NT2/D1 (cell line): ENCODE measurements at regions not wholly inside any gene's neighbourhood (a gene's known extent, or its start where the extent isn't known, plus 50 kb on each side); places are given as distances from the start of the nearest gene placed in this dataset.
"Not testable (repeated sequence)": the region's sequence is repeated elsewhere in the genome, so short reads cannot be mapped to it uniquely, and the experiment has no call there.

ENCODE experiments used
- DNase-seq: peaks from one replicate; pipeline ENCODE4 v3.0.0-alpha.2; 2011; ENCODE audit warnings: low read depth, low spot score
- H3K27me3 ChIP-seq: 2 replicates; pipeline ENCODE4 v1.6.0; 2011; ENCODE audit warnings: mild to moderate bottlenecking; ENCODE audit not compliant: insufficient read length, insufficient read depth
- H3K36me3 ChIP-seq: 2 replicates; pipeline ENCODE4 v1.6.1; 2011; ENCODE audit warnings: mild to moderate bottlenecking, low read length, mixed read lengths; ENCODE audit not compliant: insufficient read depth, insufficient read length
- H3K4me1 ChIP-seq: 2 replicates; pipeline ENCODE4 v1.5.1; 2011; ENCODE audit not compliant: insufficient read depth, insufficient read length
- H3K4me3 ChIP-seq: 2 replicates; pipeline ENCODE4 v1.5.1; 2011; ENCODE audit warnings: low read depth; ENCODE audit not compliant: insufficient read length
- H3K9ac ChIP-seq: 2 replicates; pipeline ENCODE4 v1.6.0; 2011; ENCODE audit warnings: low read depth; ENCODE audit not compliant: insufficient read length
- H3K9me3 ChIP-seq: 2 replicates; pipeline ENCODE4 v1.5.1; 2011; ENCODE audit warnings: mild to moderate bottlenecking, low read length; ENCODE audit not compliant: insufficient read depth
- SUZ12 ChIP-seq: IDR thresholded peaks from 2 replicates; pipeline ENCODE4 v1.6.1; 2011; ENCODE audit not compliant: insufficient read length, insufficient read depth; ENCODE audit errors: extremely low read depth
- YY1 ChIP-seq: IDR thresholded peaks from 2 replicates; pipeline ENCODE4 v1.6.1; 2011; ENCODE audit not compliant: insufficient read length, insufficient read depth
- ZNF274 ChIP-seq: IDR thresholded peaks from 2 replicates; pipeline ENCODE4 v1.6.1; 2011; ENCODE audit warnings: mild to moderate bottlenecking, low read depth, low read length

GRCh38 chr12:61232040-61232439 is 1028.2 kb upstream of the USP15 start:
- Histone ChIP-seq H3K4me1 (no peaks in the 10 kb centered on the region), H3K9me3 (no peaks in the 10 kb centered on the region), H3K9ac (no peak overlapping the region), H3K36me3 (no peaks in the 10 kb centered on the region), H3K4me3 (no peak overlapping the region), H3K27me3 (no peaks in the 10 kb centered on the region)
- TF ChIP-seq ZNF274, result no peak
- TF ChIP-seq YY1, result no peak
- TF ChIP-seq SUZ12, result no peak
- no peak for DNase-seq

- Histone ChIP-seq H3K9me3 (no peaks in the 10 kb centered on the region), H3K36me3 (no peaks in the 10 kb centered on the region), H3K4me3 (no peak overlapping the region), H3K27me3 (no peaks in the 10 kb centered on the region), H3K9ac (no peak overlapping the region), H3K4me1 (no peaks in the 10 kb centered on the region)
- DNase-seq, result no peak
- no peak for TF ChIP-seq YY1
- TF ChIP-seq ZNF274, result no peak
- no peak for TF ChIP-seq SUZ12
Observed at GRCh38 chr12:61250303-61250702, 1009.9 kb upstream of the USP15 start.

GRCh38 chr12:61251076-61251475 is 1009.1 kb upstream of the USP15 start:
- no peak for DNase-seq
- H3K9ac ChIP-seq, result no peak overlapping the region
- TF ChIP-seq SUZ12, result no peak
- no peak for TF ChIP-seq YY1
- TF ChIP-seq ZNF274, result no peak
- no peaks in the 10 kb centered on the region for H3K36me3 ChIP-seq
- H3K4me1 ChIP-seq, result no peaks in the 10 kb centered on the region
- H3K9me3 ChIP-seq, result no peaks in the 10 kb centered on the region
- no peak overlapping the region for H3K4me3 ChIP-seq
- no peaks in the 10 kb centered on the region for H3K27me3 ChIP-seq

GRCh38 chr12:61254225-61254624 is 1006.0 kb upstream of the USP15 start:
- DNase-seq, result no peak
- Histone ChIP-seq H3K27me3 (no peaks in the 10 kb centered on the region), H3K9me3 (no peaks in the 10 kb centered on the region), H3K4me3 (no peak overlapping the region), H3K36me3 (no peaks in the 10 kb centered on the region), H3K9ac (no peak overlapping the region), H3K4me1 (no peaks in the 10 kb centered on the region)
- no peak for TF ChIP-seq SUZ12
- no peak for TF ChIP-seq ZNF274
- no peak for TF ChIP-seq YY1

DNA sequence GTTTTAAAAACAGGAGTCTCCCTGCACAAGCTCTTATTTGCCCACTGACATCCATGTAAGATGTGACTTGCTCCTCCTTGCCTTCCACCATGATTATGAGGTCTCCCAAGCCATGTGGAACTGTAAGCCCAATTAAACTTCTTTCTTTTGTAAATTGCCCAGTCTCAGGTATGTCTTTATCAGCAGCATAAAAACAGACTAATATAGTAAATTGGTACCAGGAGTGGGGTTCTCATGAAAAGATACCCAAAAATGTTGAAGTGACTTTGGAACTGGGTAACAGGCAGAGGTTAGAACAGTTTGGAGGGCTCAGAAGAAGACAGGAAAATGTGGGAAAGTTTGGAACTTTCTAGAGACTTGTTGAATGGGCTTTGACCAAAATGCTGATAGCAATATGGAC is 995.9 kb upstream of the USP15 start:
- H3K9ac ChIP-seq, H3K9me3 ChIP-seq, H3K4me3 ChIP-seq, H3K27me3 ChIP-seq, DNase-seq, H3K36me3 ChIP-seq, H3K4me1 ChIP-seq: not testable (repeated sequence)

DNA sequence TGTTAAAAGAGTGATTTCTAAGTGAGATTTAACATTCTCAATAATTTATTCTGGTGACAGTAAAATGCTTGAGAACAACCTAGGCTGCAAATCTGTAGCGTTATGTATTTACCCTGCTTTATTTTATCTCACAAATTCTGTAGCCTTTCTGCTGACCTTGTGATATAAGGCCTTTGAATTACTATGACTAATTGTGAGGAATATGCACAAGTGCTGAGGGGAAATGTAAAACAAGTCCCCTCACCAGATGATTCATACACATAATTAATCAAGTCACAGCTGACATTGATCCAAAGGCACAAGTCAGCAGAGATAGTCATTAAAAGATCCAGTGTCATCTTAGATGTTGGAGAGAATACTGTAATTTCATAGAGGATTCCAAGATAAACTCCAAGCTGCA is 992.7 kb upstream of the USP15 start:
- Histone ChIP-seq H3K4me3 (no peak overlapping the region), H3K27me3 (no peaks in the 10 kb centered on the region), H3K9ac (no peak overlapping the region), H3K36me3 (no peaks in the 10 kb centered on the region), H3K4me1 (no peaks in the 10 kb centered on the region), H3K9me3 (0 out of 2 replicates have a peak, but pooled peaks cover 6% of the 10 kb centered on the region)
- DNase-seq, result no peak
- TF ChIP-seq ZNF274, result no peak
- no peak for TF ChIP-seq YY1
- TF ChIP-seq SUZ12, result no peak

DNA sequence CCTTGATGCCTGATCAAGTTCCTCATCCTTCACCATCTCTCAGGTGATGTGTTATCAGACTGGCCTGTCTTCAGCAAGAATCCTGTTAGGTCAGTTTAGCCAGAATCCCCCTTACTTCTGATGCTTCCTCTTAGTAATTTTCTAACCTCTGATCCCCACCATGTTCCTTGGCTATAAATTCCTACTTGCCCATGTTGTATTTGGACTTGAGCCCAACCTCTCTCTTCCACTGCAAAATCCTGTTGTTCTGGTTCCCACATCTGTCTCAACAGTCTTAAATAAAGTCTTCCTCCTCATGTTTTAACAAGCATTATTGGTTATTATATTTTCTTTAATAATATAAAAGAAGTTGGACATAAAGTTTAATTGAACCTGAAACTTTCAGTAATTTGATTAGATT is 987.8 kb upstream of the USP15 start:
- no peaks in the 10 kb centered on the region for H3K9me3 ChIP-seq
- no peak overlapping the region for H3K9ac ChIP-seq
- no peak for DNase-seq
- no peaks in the 10 kb centered on the region for H3K27me3 ChIP-seq
- no peak overlapping the region for H3K4me3 ChIP-seq
- TF ChIP-seq ZNF274, result no peak
- TF ChIP-seq YY1, result no peak
- no peak for TF ChIP-seq SUZ12
- no peaks in the 10 kb centered on the region for H3K36me3 ChIP-seq
- no peaks in the 10 kb centered on the region for H3K4me1 ChIP-seq
